ENCODE measurements at regions not wholly inside any gene's neighbourhood (a gene's known extent, or its start where the extent isn't known, plus 50 kb on each side); places are given as distances from the start of the nearest gene placed in this dataset.

GRCh38 chr2:2536416-2537056 is 205.5 kb upstream of the MYT1L start:
- no peak overlapping the region for H2AK5ac ChIP-seq (ENCODE audit: low read depth, low read length)
- in situ Hi-C loops (cut with MboI; ENCODE audit: low sequenced_read_pairs) (no loop called here), intact Hi-C loops (cut with micrococcal nuclease) (no loop called here), dilution Hi-C loops (cut with HindIII; ENCODE audit: low sequenced_read_pairs, unreplicated experiment) (no loop called here)
- no peak overlapping the region for H3K4ac ChIP-seq (ENCODE audit: low read depth, low read length)
- no peak overlapping the region for H3K23ac ChIP-seq (ENCODE audit: low read depth, low read length)
- H4K91ac ChIP-seq (ENCODE audit: insufficient read depth, low read depth, low read length): no peak overlapping the region
- no peaks in the 10 kb centered on the region for H3K79me1 ChIP-seq (ENCODE audit: low read depth in 1 of 2, low read length in 2 of 2)
- no peak overlapping the region for H3K14ac ChIP-seq (replicated peaks; ENCODE audit: low read depth, low read length)
- 14% methylated on average over 1 of the region's 11 CpGs; no CpG with 5 or more reads in 1 of the 2 experiments for WGBS, 2 experiments (ENCODE audit: extremely low coverage in 2 of 2, insufficient read length in 1 of 2)
- no peak overlapping the region for H2AFZ ChIP-seq (replicated peaks; ENCODE audit: low read length, poor library complexity)
- ChIA-PET POLR2A (ENCODE audit: unreplicated experiment) (no interaction called here), CTCF (no interaction called here)
- no peak overlapping the region for H2AK9ac ChIP-seq (replicated peaks; ENCODE audit: low read depth, low read length, poor library complexity)
- ATAC-seq (ENCODE audit: low read depth) (no peak), DNase-seq (no peak)
- H4K5ac ChIP-seq (ENCODE audit: low read depth, low read length): no peak overlapping the region
- peaks cover 21% of the 10 kb centered on the region for H3K9me3 ChIP-seq (ENCODE audit: control insufficient read depth, insufficient read depth, low read length)
- no peak overlapping the region for H3K4me2 ChIP-seq (ENCODE audit: low read depth, low read length)
- H3K4me1 ChIP-seq (ENCODE audit: control insufficient read depth, insufficient read depth, low read length): no peaks in the 10 kb centered on the region
- no peaks in the 10 kb centered on the region for H3K9me1 ChIP-seq (ENCODE audit: insufficient read depth, low read length)
- H2BK5ac ChIP-seq (ENCODE audit: low read depth, low read length, poor library complexity, severe bottlenecking): no peak overlapping the region
- H3K27ac ChIP-seq (ENCODE audit: insufficient read depth, low read length): no peak overlapping the region
- BruUV-seq (replicated peaks): no TSS peak
- TF ChIP-seq CEBPB (IDR thresholded peaks at IDR 0.05; ENCODE audit: low read depth, low read length) (no peak), NFE2L2 (IDR thresholded peaks at IDR 0.05; ENCODE audit: low read depth, low read length) (no peak), CHD1 (IDR thresholded peaks at IDR 0.05; ENCODE audit: low read depth, low read length) (no peak), ELK1 (IDR thresholded peaks at IDR 0.05; ENCODE audit: borderline replicate concordance, low read depth, low read length) (no peak), USF2 (IDR thresholded peaks at IDR 0.05; ENCODE audit: low read depth, low read length) (no peak), POLR2A (IDR thresholded peaks at IDR 0.05; ENCODE audit: low read depth, low read length) (no peak), RAD21 (IDR thresholded peaks at IDR 0.05; ENCODE audit: low read length) (no peak), RFX5 (IDR thresholded peaks at IDR 0.05; ENCODE audit: low read depth, low read length) (no peak), MAFK (IDR thresholded peaks at IDR 0.05; ENCODE audit: low read depth, low read length) (no peak), SMC3 (IDR thresholded peaks at IDR 0.05; ENCODE audit: low read depth, low read length) (no peak), MXI1 (IDR thresholded peaks at IDR 0.05; ENCODE audit: borderline replicate concordance, low read depth, low read length) (no peak), BHLHE40 (IDR thresholded peaks at IDR 0.05; ENCODE audit: low read depth, low read length) (no peak), MAZ (IDR thresholded peaks at IDR 0.05; ENCODE audit: borderline replicate concordance, low read depth, low read length) (no peak), FOS (IDR thresholded peaks at IDR 0.05; ENCODE audit: low read depth, low read length) (no peak), CTCF (conservative IDR thresholded peaks at IDR 0.05; ENCODE audit: low read depth, low read length) (no peak)
- H3K9ac ChIP-seq (ENCODE audit: low read depth, low read length): no peak overlapping the region
- no peak overlapping the region for H3K18ac ChIP-seq (ENCODE audit: low read depth, low read length)
- no peaks in the 10 kb centered on the region for H4K20me1 ChIP-seq (ENCODE audit: insufficient read depth, low read length)
- H3K4me3 ChIP-seq (ENCODE audit: insufficient read depth, low read depth, low read length): no peak overlapping the region
- H2BK15ac ChIP-seq (ENCODE audit: low read depth, low read length): no peak overlapping the region
- H2BK20ac ChIP-seq (ENCODE audit: low read depth, low read length): no peak overlapping the region
- no peaks in the 10 kb centered on the region for H3K36me3 ChIP-seq (ENCODE audit: control insufficient read depth, insufficient read depth, low read length)
- no peak overlapping the region for H3K56ac ChIP-seq (ENCODE audit: extremely low read depth, insufficient read depth, low read length)
- no peaks in the 10 kb centered on the region for H3K27me3 ChIP-seq (ENCODE audit: control insufficient read depth, insufficient read depth, low read length)
- no peak overlapping the region for H4K8ac ChIP-seq (ENCODE audit: low read depth in 2 of 2, low read length in 2 of 2)
- H2BK120ac ChIP-seq (ENCODE audit: low read depth, low read length): no peak overlapping the region
